ENCODE measurements at regions not wholly inside any gene's neighbourhood (a gene's known extent, or its start where the extent isn't known, plus 50 kb on each side); places are given as distances from the start of the nearest gene placed in this dataset.
A peak's percentile ranks its signal among the peaks of the same experiment; 100 is the strongest.
"Not testable (repeated sequence)": the region's sequence is repeated elsewhere in the genome, so short reads cannot be mapped to it uniquely, and the experiment has no call there.

- not testable (repeated sequence) for DNase-seq
Measured at GRCh38 chr6:28623242-28623641, 97.6 kb downstream of the GPX5 start.

GRCh38 chr6:28626386-28626785, 100.7 kb downstream of the GPX5 start:
- DNase-seq, result not testable (repeated sequence)

GRCh38 chr6:28632326-28632851, 106.7 kb downstream of the GPX5 start:
- DNase-seq, result no peak

DNA sequence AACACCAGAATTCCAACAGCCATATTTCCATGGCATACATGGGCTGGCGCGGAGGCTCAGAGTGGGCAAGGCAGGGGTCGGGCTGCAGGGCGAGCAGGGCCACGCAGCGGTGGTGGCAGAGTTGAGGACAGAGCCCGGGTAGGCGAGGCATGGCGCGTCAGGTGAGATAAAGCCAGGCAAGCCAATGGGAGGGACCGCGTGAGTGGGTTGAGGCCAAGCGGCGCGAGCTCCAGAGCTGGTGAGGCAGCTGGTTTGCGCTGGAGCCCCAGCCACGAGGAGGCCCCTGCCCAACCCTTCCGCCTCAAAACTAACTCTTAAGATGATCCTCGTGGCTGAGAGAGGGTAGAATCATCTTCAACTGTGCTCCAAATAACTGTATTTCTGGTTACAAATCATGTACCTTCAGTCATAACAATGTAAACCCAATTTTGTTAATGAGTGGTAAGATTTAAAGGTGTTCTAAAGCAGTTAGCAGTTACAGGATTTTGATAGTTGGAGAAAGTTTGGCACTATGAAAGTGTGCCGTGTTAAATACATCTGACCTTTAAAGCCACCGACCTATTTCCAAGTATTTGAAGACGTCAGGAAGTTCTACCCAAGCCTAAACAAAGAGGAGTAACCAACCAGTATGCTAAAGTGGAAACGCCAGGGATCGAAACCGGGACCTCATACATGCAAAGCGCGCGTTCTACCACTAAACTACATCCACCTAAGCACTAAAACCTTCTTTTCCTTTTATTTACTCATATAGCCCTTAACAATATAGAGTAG, 107.9 kb downstream of the GPX5 start:
- no peak for DNase-seq

DNA sequence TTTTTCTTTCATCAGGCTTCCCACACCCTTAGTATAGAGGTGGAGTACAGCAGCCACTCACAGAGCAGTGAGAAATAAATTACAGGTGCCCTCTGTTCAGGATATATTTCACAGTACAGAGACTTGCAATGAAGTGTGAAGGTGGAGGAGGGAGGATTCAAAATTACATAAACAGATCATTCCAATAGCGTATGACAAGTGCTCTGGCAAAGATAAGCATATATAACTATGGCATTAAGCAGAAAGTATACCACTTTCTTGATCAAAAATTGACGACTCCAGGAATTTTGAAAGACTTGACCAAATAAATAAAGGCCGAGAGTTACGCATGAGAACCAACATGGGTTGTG, 108.7 kb downstream of the GPX5 start:
- DNase-seq, result no peak

DNA sequence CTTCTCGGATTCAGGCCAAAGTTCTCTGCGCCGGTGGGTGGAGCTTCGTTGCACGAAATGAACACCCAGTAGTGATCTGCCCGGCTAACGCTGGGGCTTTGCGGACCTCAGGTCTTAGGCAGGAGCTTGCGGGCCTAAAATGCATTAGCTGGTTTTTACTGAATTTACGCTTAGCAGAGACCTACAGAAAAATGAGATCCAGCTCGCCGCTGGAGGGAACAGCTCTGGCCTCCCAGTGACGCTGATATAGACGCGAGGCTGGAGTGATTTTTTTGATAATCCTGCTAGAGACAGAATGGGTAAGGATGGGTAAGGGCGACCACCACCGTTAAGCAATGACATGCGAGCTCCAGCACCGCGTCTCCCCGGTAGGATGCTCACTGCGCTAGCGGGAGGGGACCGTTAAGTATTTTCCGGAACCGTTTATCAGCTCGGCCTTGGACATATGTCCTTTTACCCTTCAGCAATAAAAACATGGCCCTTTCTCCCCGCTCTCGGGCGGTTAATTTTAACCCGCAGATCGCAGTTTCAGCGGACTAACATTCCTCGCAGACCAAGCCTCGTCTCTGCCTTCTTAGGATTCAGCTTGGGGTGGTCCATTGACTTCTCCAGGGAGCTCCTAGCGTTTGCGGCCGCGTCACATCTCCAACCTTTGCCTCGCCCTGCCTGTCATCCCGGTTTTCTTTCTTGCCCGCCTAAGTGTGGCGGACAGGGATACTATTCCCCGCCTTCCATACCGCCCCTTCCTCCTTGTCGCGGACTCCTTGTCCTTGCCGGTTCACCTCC, 109.3 kb downstream of the GPX5 start:
- no peak for DNase-seq

- DNase-seq, result no peak
Measured at GRCh38 chr6:28635547-28636158, 110.0 kb downstream of the GPX5 start.

GRCh38 chr6:28638787-28639430, 113.2 kb downstream of the GPX5 start:
- DNase-seq, result no peak

DNA sequence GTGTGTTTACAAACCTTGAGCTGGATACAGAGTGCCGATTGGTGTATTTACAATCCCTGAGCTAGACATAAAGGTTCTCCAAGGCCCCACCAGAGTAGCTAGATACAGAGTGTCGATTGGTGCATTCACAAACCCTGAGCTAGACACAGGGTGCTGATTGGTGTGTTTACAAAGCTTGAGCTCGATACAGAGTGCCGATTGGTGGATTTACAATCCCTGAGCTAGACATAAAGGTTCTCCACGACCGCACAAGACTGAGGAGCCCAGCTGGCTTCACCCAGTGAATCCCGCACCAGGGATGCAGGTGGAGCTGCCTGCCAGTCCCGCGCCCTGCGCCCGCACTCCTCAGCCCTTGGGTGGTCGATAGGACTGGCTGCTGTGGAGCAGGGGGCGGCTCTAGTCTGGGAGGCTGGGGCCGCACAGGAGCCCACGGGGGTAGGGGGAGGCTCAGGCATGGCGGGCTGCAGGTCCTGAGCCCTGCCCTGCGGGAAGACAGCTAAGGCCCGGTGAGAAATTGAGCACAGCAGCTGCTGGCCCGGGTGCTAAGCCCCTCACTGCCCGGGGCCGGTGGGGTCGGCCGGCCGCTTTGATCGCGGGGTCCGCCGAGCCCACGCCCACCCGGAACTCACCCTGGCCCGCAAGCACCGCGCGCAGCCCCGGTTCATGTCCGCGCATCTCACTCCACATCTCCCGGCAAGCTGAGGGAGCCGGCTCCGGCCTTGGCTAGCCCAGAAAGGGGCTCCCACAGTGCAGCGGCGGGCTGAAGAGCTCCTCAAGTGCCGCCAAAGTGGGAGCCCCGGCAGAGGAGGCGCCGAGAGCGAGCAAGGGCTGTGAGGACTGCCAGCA, 114.0 kb downstream of the GPX5 start:
- not testable (repeated sequence) for DNase-seq

GRCh38 chr6:28643017-28643740, 117.5 kb downstream of the GPX5 start:
- DNase-seq, result no peak

GRCh38 chr6:28646650-28647049, 121.0 kb downstream of the GPX5 start:
- DNase-seq, result no peak

GRCh38 chr6:28648035-28648877, 122.6 kb downstream of the GPX5 start:
- peak; percentile 11 to 23 for DNase-seq

DNA sequence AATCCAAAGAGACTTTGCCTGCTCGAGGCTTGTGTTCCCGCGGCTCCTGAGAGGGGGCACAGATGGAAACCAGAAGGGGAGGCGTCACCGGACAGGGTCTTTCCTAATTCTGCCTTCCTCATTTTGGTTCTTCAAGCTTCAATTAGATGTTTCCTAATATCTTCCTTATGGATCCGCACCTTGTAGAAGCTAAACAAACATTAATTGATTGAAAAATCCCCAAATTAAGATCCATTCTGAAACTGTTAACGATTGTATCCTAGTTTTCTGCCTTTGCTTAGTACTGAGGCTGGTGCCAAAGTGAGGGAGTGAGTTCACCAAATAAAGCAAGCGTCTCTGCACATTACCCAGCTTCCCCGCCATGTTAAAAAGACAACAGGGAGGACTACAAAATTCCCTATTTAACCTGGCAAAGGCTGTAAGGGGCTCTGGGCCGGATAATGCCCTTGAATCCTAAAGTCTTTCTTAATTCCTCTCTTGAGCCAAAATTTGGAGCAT, 123.2 kb downstream of the GPX5 start:
- no peak for DNase-seq

DNA sequence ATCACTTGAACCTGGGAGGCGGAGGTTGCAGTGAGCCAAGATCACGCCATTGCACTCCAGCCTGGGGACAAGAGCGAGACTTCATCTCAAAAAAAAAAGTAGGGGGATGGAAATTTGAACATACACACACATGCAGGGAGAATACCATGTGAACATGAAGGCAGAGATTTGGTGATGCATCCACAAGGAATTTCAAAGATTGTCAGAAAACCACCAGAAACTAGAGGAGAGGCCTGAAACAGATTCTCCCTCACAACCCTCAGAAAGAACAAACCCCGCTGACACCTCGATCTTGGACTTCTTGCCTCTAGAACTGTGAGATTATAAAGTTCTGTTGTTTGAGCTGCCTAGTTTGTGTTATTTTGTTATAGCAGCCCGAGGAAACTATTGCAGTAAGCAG, 125.5 kb downstream of the GPX5 start:
- no peak for DNase-seq

GRCh38 chr6:28653876-28654275, 128.2 kb downstream of the GPX5 start:
- no peak for DNase-seq

- no peak for DNase-seq
Measured at GRCh38 chr6:28655164-28655563, 129.5 kb downstream of the GPX5 start.

DNA sequence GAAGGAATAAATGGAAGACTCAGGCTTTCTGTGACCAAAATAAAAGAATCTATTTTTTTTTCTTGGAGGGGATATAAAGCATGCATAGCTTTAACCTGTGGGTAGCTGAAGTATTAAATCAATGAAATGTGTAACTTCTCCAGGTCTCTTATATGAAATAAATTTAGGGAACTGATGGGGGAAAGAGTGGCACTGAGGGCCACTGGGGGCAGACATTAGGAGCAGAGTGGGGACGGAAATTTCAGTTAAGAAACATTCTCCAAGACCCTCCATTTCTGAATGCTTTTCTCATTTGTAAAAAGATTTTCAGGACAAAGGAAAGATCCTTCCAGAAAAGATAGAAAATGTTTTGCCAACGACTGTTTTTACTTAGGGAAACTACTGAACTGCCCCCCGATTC, 131.0 kb downstream of the GPX5 start:
- DNase-seq, result no peak

GRCh38 chr6:28657381-28657768, 131.7 kb downstream of the GPX5 start:
- no peak for DNase-seq

- peak; percentile 23 to 35 for DNase-seq
Measured at GRCh38 chr6:28657769-28658465, 132.2 kb downstream of the GPX5 start.

All from CD4-positive, alpha-beta T cell treated with Interleukin-1 beta for 1 hour (primary cell).